GM12878 (cell line): ENCODE measurements at regions not wholly inside any gene's neighbourhood (a gene's known extent, or its start where the extent isn't known, plus 50 kb on each side); places are given as distances from the start of the nearest gene placed in this dataset.
"Not testable (repeated sequence)": the region's sequence is repeated elsewhere in the genome, so short reads cannot be mapped to it uniquely, and the experiment has no call there.

Experiments
- ATAC-seq: fragments of 200-7000 bp; cut with Tn5 transposase; 3 replicates; pipeline ENCODE4 v1.9.1; 2020; ENCODE audit warnings: mild to moderate bottlenecking, moderate library complexity
- BruUV-seq: library from RNA; stranded (reverse); fragments of 400-500 nt; replicated peaks from 2 replicates; lab custom pipeline; 2021; lab: Mats Ljungman, UMichigan
- CTCF ChIA-PET: fragments of 300-600 bp; sonication (Branson Sonifier 250); formaldehyde crosslinking; extraction: SDS; loops from one replicate; lab custom pipeline; 2021; ENCODE audit warnings: inconsistent platforms; lab: Yijun Ruan, JAX
- POLR2A ChIA-PET: fragments of 350-600 bp; formaldehyde crosslinking; extraction: SDS; loops from one replicate; lab custom pipeline; 2021; ENCODE audit warnings: inconsistent platforms; lab: Charles Lee
- RAD21 ChIA-PET: fragments of 300-600 bp; sonication (Branson Sonifier 250); formaldehyde crosslinking; loops from one replicate; lab custom pipeline; 2023; ENCODE audit warnings: antibody characterized with exemption; ENCODE audit not compliant: unreplicated experiment; lab: Charles Lee
- SMC1A ChIA-PET: fragments of 300-600 bp; sonication (Branson Sonifier 250); formaldehyde crosslinking; loops from one replicate; lab custom pipeline; 2023; ENCODE audit not compliant: unreplicated experiment, uncharacterized antibody; lab: Charles Lee
- DNase-seq: peaks from one replicate; pipeline ENCODE4 v3.0.0-alpha.2; 2011; ENCODE audit warnings: low read depth, low spot score
- FAIRE-seq: peaks from 3 replicates; lab custom pipeline; 2011; peaks lifted over from hg19 to GRCh38; lab: Jason Lieb, UNC
- H2AFZ ChIP-seq: 2 replicates; pipeline ENCODE4 v1.6.0; 2011; ENCODE audit warnings: low read depth, low read length, control low read depth; ENCODE audit not compliant: control insufficient read depth
- H3K27ac ChIP-seq: 2 replicates; pipeline ENCODE4 v1.5.1; 2011; ENCODE audit warnings: control low read depth; ENCODE audit not compliant: control insufficient read depth, insufficient read depth
- H3K27me3 ChIP-seq, 2 experiments: replicated peaks in 1 of 2; 2 replicates each; pipeline versions ENCODE4 v1.6.0 to v1.6.1; 2011; ENCODE audit warnings: low read length in 1 of 2; ENCODE audit not compliant: control insufficient read depth in 2 of 2, insufficient read depth in 2 of 2
- H3K36me3 ChIP-seq, 2 experiments: 2 replicates each; pipeline ENCODE4 v1.5.1; 2011; ENCODE audit warnings: low read length in 1 of 2; ENCODE audit not compliant: control insufficient read depth in 2 of 2, insufficient read depth in 2 of 2
- H3K4me1 ChIP-seq: 2 replicates; pipeline ENCODE4 v1.6.1; 2011; ENCODE audit warnings: mild to moderate bottlenecking, low read length, moderate library complexity, mixed read lengths; ENCODE audit not compliant: control insufficient read depth, insufficient read depth
- H3K4me2 ChIP-seq: 2 replicates; pipeline ENCODE4 v1.6.0; 2011; ENCODE audit warnings: control low read depth; ENCODE audit not compliant: control insufficient read depth, insufficient read depth
- H3K4me3 ChIP-seq: fragments of 200-600 bp; sonication (generic); 2 replicates; pipeline ENCODE4 v1.5.1; 2016
- H3K79me2 ChIP-seq: 2 replicates; pipeline ENCODE4 v1.6.0; 2011; ENCODE audit warnings: low read length; ENCODE audit not compliant: control insufficient read depth, insufficient read depth
- H3K9ac ChIP-seq: 2 replicates; pipeline ENCODE4 v1.8.0; 2011; ENCODE audit warnings: low read length, control low read depth, mixed read lengths; ENCODE audit not compliant: control insufficient read depth, insufficient read depth
- H3K9me3 ChIP-seq: replicated peaks from 3 replicates; pipeline ENCODE4 v1.5.1; 2011; ENCODE audit warnings: mild to moderate bottlenecking, low read length; ENCODE audit not compliant: control insufficient read depth, insufficient read depth
- H4K20me1 ChIP-seq: 2 replicates; pipeline ENCODE4 v1.6.0; 2011; ENCODE audit not compliant: control insufficient read depth, insufficient read depth
- CHD1 ChIP-seq: IDR thresholded peaks from 2 replicates; pipeline ENCODE4 v1.6.1; 2012; ENCODE audit warnings: low read depth, low read length, improper control_type of control experiment
- E2F4 ChIP-seq: IDR thresholded peaks from 2 replicates; pipeline ENCODE4 v1.6.1; 2012; ENCODE audit warnings: low read depth, low read length, improper control_type of control experiment
- GABPA ChIP-seq: IDR thresholded peaks from 2 replicates; pipeline ENCODE4 v1.6.1; 2014; ENCODE audit warnings: antibody characterized with exemption, low read depth, mild to moderate bottlenecking, inconsistent platforms
- KDM1A ChIP-seq: fragments of 200-600 bp; sonication (generic); IDR thresholded peaks from 2 replicates; pipeline ENCODE4 v1.6.1; 2016; ENCODE audit warnings: borderline replicate concordance
- KLF5 ChIP-seq: fragments of 450-650 bp; IDR thresholded peaks from 2 replicates; pipeline ENCODE4 v1.6.1; 2014; ENCODE audit warnings: mild to moderate bottlenecking; ENCODE audit not compliant: partially characterized antibody
- MAX ChIP-seq: IDR thresholded peaks from 2 replicates; pipeline ENCODE4 v1.6.1; 2012; ENCODE audit warnings: low read depth, low read length, improper control_type of control experiment
- NBN ChIP-seq: fragments of 450-650 bp; IDR thresholded peaks from 2 replicates; pipeline ENCODE4 v1.6.1; 2016
- POLR2A ChIP-seq: IDR thresholded peaks from 2 replicates; pipeline ENCODE4 v1.6.1; 2011; ENCODE audit warnings: low read depth, mild to moderate bottlenecking, low read length
- POU2F2 ChIP-seq: IDR thresholded peaks from 3 replicates; pipeline ENCODE4 v1.6.1; 2011; ENCODE audit warnings: low read depth, mild to moderate bottlenecking, low read length, borderline replicate concordance
- RB1 ChIP-seq: fragments of 450-650 bp; formaldehyde crosslinking; IDR thresholded peaks from 2 replicates; pipeline ENCODE4 v1.6.1; 2017; ENCODE audit warnings: mild to moderate bottlenecking, borderline replicate concordance
- RBBP5 ChIP-seq: fragments of 200-600 bp; sonication (generic); conservative IDR thresholded peaks from 2 replicates; pipeline ENCODE4 v1.6.1; 2016
- RELA ChIP-seq: fragments of 450-650 bp; IDR thresholded peaks from 2 replicates; pipeline ENCODE4 v1.8.0; 2014; ENCODE audit warnings: borderline replicate concordance; ENCODE audit not compliant: partially characterized antibody
- REST ChIP-seq: IDR thresholded peaks from 2 replicates; pipeline ENCODE4 v1.6.1; 2012; ENCODE audit warnings: mild to moderate bottlenecking, low read depth, low read length
- SREBF1 ChIP-seq: IDR thresholded peaks from 2 replicates; pipeline ENCODE4 v1.6.1; 2012; ENCODE audit warnings: mild to moderate bottlenecking, low read length
- TCF3 ChIP-seq: IDR thresholded peaks from 2 replicates; pipeline ENCODE4 v1.6.1; 2012; ENCODE audit warnings: low read depth, mild to moderate bottlenecking, low read length, borderline replicate concordance; ENCODE audit not compliant: insufficient read depth
- WGBS: methylation state at CpG from one replicate; pipeline ENCODE4 v1.1.6; 2016; ENCODE audit warnings: low lambda C conversion rate; ENCODE audit not compliant: insufficient replicate concordance, insufficient coverage; ENCODE audit errors: missing lambda C conversion rate; 5-methylcytosine and 5-hydroxymethylcytosine counted together
- in situ Hi-C: fragments of 300-500 bp; cut with MboI; formaldehyde crosslinking; loops from 9 replicates; pipeline ENCODE4 v1.14.3; 2018; ENCODE audit warnings: mixed read lengths
- intact Hi-C: fragments of 100-400 bp; cut with micrococcal nuclease; formaldehyde crosslinking; loops from one replicate; pipeline ENCODE4 v1.14.2; 2022; ENCODE audit not compliant: unreplicated experiment
- TF ChIP-seq, protein P1 (sequence below): IDR thresholded peaks from 2 replicates; pipeline ENCODE4 v1.6.1; 2012; ENCODE audit warnings: low read length, inconsistent platforms

DNA sequence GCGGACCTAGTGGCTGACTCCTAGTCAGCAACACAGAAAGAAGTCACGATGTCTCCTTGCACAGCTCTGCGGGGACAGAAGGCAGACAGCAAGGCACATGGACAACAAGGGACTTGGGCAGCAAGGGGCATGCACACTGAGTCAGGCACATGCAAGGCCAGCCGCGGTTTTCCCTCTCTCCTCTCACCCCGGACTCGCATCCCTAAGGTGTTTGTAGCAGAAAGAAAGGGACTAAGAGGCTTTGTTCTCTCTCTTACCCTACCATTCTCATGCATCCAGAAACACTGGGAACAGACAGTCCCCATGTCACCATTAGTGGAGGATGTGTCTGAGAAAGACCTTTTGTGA, 193.3 kb upstream of the PHF14 start:
- FAIRE-seq (no peak), DNase-seq (no peak), ATAC-seq (no peak)
- H3K36me3 ChIP-seq: no peaks in the 10 kb centered on the region
- no TSS peak for BruUV-seq
- H3K79me2 ChIP-seq: no peaks in the 10 kb centered on the region
- no peak overlapping the region for H3K4me3 ChIP-seq
- ChIA-PET POLR2A (no interaction called here), CTCF (no interaction called here), SMC1A (no interaction called here), RAD21 (no interaction called here)
- no peaks in the 10 kb centered on the region for H3K4me1 ChIP-seq
- 62% methylated on average over 7 of the region's 7 CpGs for WGBS
- no peak overlapping the region for H2AFZ ChIP-seq
- in situ Hi-C loops (no loop called here), intact Hi-C loops (no loop called here)
- no peaks in the 10 kb centered on the region for H3K9me3 ChIP-seq
- no peak overlapping the region for H3K9ac ChIP-seq
- H3K27me3 ChIP-seq: no peaks in the 10 kb centered on the region
- H3K27ac ChIP-seq: no peak overlapping the region
- H4K20me1 ChIP-seq: no peaks in the 10 kb centered on the region
- no peak overlapping the region for H3K4me2 ChIP-seq
- TF ChIP-seq SREBF1: no peak
- TF ChIP-seq RBBP5: no peak
- TF ChIP-seq CHD1: no peak
- TF ChIP-seq MAX: no peak
- no peak for TF ChIP-seq REST
- no peak for TF ChIP-seq RELA
- TF ChIP-seq KDM1A: no peak
- TF ChIP-seq RB1: no peak
- no peak for TF ChIP-seq KLF5
- no peak for TF ChIP-seq NBN
- TF ChIP-seq POU2F2: no peak
- TF ChIP-seq, protein P1, sequence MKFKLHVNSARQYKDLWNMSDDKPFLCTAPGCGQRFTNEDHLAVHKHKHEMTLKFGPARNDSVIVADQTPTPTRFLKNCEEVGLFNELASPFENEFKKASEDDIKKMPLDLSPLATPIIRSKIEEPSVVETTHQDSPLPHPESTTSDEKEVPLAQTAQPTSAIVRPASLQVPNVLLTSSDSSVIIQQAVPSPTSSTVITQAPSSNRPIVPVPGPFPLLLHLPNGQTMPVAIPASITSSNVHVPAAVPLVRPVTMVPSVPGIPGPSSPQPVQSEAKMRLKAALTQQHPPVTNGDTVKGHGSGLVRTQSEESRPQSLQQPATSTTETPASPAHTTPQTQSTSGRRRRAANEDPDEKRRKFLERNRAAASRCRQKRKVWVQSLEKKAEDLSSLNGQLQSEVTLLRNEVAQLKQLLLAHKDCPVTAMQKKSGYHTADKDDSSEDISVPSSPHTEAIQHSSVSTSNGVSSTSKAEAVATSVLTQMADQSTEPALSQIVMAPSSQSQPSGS: no peak
- TF ChIP-seq E2F4: no peak
- TF ChIP-seq TCF3: no peak
- no peak for TF ChIP-seq POLR2A
- no peak for TF ChIP-seq GABPA
- TF ChIP-seq, all 136 proteins: peak for 0

DNA sequence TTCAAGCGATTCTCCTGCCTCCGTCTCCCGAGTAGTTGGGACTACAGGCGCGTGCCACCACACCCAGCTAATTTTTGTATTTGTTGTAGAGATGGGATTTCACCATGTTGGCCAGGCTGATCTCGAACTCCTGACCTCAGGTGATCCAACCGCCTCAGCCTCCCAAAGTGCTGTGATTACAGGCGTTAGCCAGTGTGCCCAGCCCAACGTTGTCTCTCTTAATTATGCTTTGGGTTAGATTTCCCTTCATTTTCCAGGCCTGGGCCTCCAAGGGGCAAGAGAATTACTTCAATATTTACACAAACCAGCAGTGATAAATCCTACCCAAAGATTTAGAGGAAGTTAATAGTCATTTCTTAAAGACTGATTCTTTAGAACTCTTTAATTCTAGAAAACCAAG, 186.7 kb upstream of the PHF14 start:
- ATAC-seq, DNase-seq, H3K9me3 ChIP-seq, H3K4me1 ChIP-seq, H3K4me3 ChIP-seq, in situ Hi-C loops, H3K9ac ChIP-seq, SMC1A ChIA-PET, POLR2A ChIA-PET, H3K27ac ChIP-seq, H2AFZ ChIP-seq, H3K4me2 ChIP-seq, H3K79me2 ChIP-seq, H4K20me1 ChIP-seq, H3K36me3 ChIP-seq, H3K27me3 ChIP-seq, FAIRE-seq, RAD21 ChIA-PET, intact Hi-C loops, BruUV-seq: not testable (repeated sequence)
- 55% methylated on average over 9 of the region's 9 CpGs for WGBS
- CTCF ChIA-PET: interaction anchor here (1.8 kb wide), 1 partner anchor 14 kb away, joined by 4 read pairs; no protein-coding TSS in a partner anchor
